Adrenal gland (tissue), 9 donors: ENCODE measurements at regions not wholly inside any gene's neighbourhood (a gene's known extent, or its start where the extent isn't known, plus 50 kb on each side); places are given as distances from the start of the nearest gene placed in this dataset.

Source experiments
- DNase-seq, 7 donors: peaks; one replicate each; pipeline ENCODE4 v3.0.0-alpha.2; 2019 to 2020
- H3K27ac ChIP-seq, 5 donors: fragments of 200-600 bp; sonication (generic) in 4 of 5; 1 replicate in 3 of 5; 2 replicates in 2 of 5; pipeline versions ENCODE4 v1.5.1 to v1.8.0; 2016 to 2020; ENCODE audit warnings: mild to moderate bottlenecking in 1 of 5
- H3K27me3 ChIP-seq: fragments of 200-600 bp; 2 replicates; pipeline ENCODE4 v1.8.0; 2021
- H3K36me3 ChIP-seq, 2 donors: fragments of 200-600 bp; replicated peaks in 1 of 2; 1 replicate in 1 of 2; 2 replicates in 1 of 2; pipeline versions ENCODE4 v1.5.1 to v1.8.0; 2018 to 2022
- H3K4me1 ChIP-seq, 2 donors: fragments of 200-600 bp; replicated peaks in 1 of 2; 1 replicate in 1 of 2; 2 replicates in 1 of 2; pipeline versions ENCODE4 v1.5.1 to v1.8.0; 2018 to 2021
- H3K4me3 ChIP-seq, 4 donors: fragments of 200-600 bp; sonication (generic) in 3 of 4; one replicate each; pipeline ENCODE4 v1.5.1; 2016 to 2018
- H3K9me3 ChIP-seq, 3 donors: fragments of 200-600 bp; sonication (generic) in 1 of 3; replicated peaks in 1 of 3; 1 replicate in 2 of 3; 2 replicates in 1 of 3; pipeline versions ENCODE4 v1.5.1 to v1.8.0; 2016 to 2021
- CTCF ChIP-seq, 6 experiments: fragments of 450-650 bp in 4 of 6; fragments of 200-600 bp in 2 of 6; sonication (generic) in 1 of 6; IDR thresholded peaks; 1 replicate in 5 of 6; 2 replicates in 1 of 6; pipeline versions ENCODE4 v1.5.1 to v1.8.0; 2016 to 2021; ENCODE audit warnings: antibody characterized with exemption in 6 of 6, mild to moderate bottlenecking in 2 of 6, moderate library complexity in 1 of 6
- POLR2A ChIP-seq, 2 donors: fragments of 450-650 bp; IDR thresholded peaks; one replicate each; pipeline ENCODE4 v1.6.1; 2017; ENCODE audit warnings: antibody characterized with exemption in 2 of 2, mild to moderate bottlenecking in 2 of 2, moderate library complexity in 1 of 2
- WGBS, 4 donors: extraction: QIAGEN DNeasy Blood & Tissue Kit in 2 of 4; methylation state at CpG; one replicate each; pipeline versions ENCODE4 v1.1.5 to v1.1.7; 2013 to 2017; 5-methylcytosine and 5-hydroxymethylcytosine counted together
- intact Hi-C, 2 donors: fragments of 100-400 bp; cut with DNase I; formaldehyde crosslinking; loops; one replicate each; pipeline versions ENCODE4 v1.14.1 to v1.15.0; 2022 to 2023
- donor health status: healthy with polysubstance abuse.
- donor health status: Bipolar disorder and iron deficiency.
- donor health status: DM: yes; HTN: yes; CAD: no.
- donor health status: DM: no; HTN: no; CAD: no.
- donor health status: DM: no; HTN: no; CAD: no.

- DNase-seq: no peak
- TF ChIP-seq POLR2A (IDR thresholded peaks at IDR 0.05) (no peak), CTCF (IDR thresholded peaks at IDR 0.05) (no peak)
- no peak overlapping the region for H3K4me3 ChIP-seq
- H3K4me1 ChIP-seq: no peaks in the 10 kb centered on the region
- intact Hi-C loops: no loop called here
- no peaks in the 10 kb centered on the region for H3K27me3 ChIP-seq
- H3K36me3 ChIP-seq: no peaks in the 10 kb centered on the region
- WGBS, 4 donors: 75 to 100% (median 86%) methylated on average over 1 of the region's 1 CpG
- H3K9me3 ChIP-seq: no peaks in the 10 kb centered on the region
- no peak overlapping the region for H3K27ac ChIP-seq
Measured at GRCh38 chr11:70532066-70532440, 133.7 kb downstream of the CTTN start.

GRCh38 chr11:70532731-70533130, 134.4 kb downstream of the CTTN start:
- no peaks in the 10 kb centered on the region for H3K4me1 ChIP-seq
- no peaks in the 10 kb centered on the region for H3K9me3 ChIP-seq
- intact Hi-C loops: no loop called here
- no peak for TF ChIP-seq POLR2A (IDR thresholded peaks at IDR 0.05)
- TF ChIP-seq CTCF (IDR thresholded peaks at IDR 0.05): no peak
- WGBS, 4 donors: 79 to 82% (median 81%) methylated on average over 15 of the region's 15 CpGs
- no peak overlapping the region for H3K4me3 ChIP-seq
- no peak for DNase-seq
- no peaks in the 10 kb centered on the region for H3K27me3 ChIP-seq
- no peak overlapping the region for H3K27ac ChIP-seq
- no peaks in the 10 kb centered on the region for H3K36me3 ChIP-seq

DNA sequence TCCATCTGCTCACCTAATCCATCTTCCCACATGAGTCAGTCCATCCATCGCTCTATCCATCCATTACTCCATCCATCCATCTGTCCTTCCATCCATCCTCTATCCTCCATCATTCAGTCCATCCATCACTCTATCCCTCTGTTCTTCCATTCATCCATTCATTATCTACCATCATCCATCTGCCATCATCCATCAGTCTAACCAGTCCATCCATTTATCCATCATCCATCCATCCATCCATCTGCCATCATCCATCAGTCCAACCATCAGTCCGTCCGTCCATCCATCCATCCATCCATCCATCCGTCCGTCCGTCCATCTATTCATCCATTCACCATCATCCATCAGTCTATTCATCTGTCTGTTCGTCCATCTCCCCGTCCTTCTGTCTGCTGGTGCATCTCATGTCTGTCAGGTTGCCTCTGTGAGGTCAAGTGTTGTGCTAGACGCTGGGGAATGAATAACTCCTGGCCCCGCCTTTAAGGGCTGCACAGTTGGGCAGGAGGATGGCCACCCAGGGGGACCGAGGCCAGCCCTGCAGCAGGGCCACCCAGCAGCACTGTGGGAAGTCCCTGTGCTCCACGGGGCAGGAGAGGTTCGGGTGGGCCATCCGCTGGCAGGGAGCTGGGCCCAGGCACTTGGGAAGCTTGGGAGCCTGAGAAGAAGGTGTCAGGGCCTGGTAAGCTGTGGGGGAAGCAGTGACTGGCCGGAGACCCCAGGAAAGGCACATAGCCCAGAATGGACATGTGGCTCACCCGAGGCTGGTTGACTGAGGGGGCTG, 137.1 kb downstream of the CTTN start:
- intact Hi-C loops: no loop called here
- no peak for DNase-seq
- 86 to 94% (median 92%) methylated on average over 12 to 16 of the region's 16 CpGs for WGBS, 4 donors
- Histone ChIP-seq H3K9me3 (no peaks in the 10 kb centered on the region), H3K27ac (no peak overlapping the region), H3K4me3 (no peak overlapping the region), H3K36me3 (no peaks in the 10 kb centered on the region), H3K27me3 (no peaks in the 10 kb centered on the region), H3K4me1 (no peaks in the 10 kb centered on the region)
- TF ChIP-seq CTCF (IDR thresholded peaks at IDR 0.05): no peak
- TF ChIP-seq POLR2A (IDR thresholded peaks at IDR 0.05): no peak

GRCh38 chr11:70536051-70536877, 137.9 kb downstream of the CTTN start:
- TF ChIP-seq CTCF (IDR thresholded peaks at IDR 0.05) (no peak), POLR2A (IDR thresholded peaks at IDR 0.05) (no peak)

More at GRCh38 chr11:70536051-70536877, 137.9 kb downstream of the CTTN start:
- no peaks in the 10 kb centered on the region for H3K27me3 ChIP-seq
- no peak overlapping the region for H3K27ac ChIP-seq
- H3K9me3 ChIP-seq: no peaks in the 10 kb centered on the region
- H3K4me3 ChIP-seq: no peak overlapping the region
- 94 to 100% (median 95%) methylated on average over 7 to 20 of the region's 20 CpGs for WGBS, 4 donors
- H3K4me1 ChIP-seq: no peaks in the 10 kb centered on the region
- intact Hi-C loops: no loop called here
- no peaks in the 10 kb centered on the region for H3K36me3 ChIP-seq
- DNase-seq: no peak
